ENCODE measurements at regions not wholly inside any gene's neighbourhood (a gene's known extent, or its start where the extent isn't known, plus 50 kb on each side); places are given as distances from the start of the nearest gene placed in this dataset.

DNA sequence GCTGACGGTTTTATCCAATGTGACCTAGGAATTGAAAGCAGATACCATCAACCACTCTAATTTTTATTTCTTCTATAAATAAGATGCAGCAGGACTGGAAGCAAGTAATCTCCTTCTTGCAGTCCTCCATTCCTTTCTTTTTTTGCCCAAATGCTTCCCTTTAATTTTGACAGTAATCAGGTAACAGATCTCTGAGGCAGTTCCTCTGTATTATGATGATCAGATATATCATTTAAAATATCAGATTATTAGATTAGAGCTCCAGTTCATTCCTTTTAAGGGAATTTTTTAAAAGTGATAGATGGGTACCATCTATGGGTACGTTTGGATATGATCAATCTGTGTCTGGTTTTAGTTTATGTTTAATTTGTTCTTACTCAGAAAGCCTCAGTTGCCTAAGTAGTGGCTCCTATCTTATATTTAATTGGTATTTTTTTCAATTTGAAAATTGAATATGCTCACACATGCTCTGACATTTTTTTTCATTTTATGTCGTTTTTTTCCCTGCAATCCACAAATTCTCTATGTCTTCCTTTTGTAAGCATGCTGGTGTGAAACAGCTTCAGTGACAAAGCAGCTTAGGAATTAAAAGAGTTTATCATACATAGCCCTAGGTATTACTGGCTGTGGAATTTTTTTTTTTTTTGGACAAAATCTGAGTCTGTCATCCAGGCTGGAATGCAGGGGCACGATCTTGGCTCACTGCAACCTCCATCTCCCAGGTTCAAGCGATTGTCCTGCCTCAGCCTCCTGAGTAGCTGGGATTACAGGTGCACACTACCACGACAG is 73.7 kb upstream of the ANK2 start:
- TF ChIP-seq, protein P1, sequence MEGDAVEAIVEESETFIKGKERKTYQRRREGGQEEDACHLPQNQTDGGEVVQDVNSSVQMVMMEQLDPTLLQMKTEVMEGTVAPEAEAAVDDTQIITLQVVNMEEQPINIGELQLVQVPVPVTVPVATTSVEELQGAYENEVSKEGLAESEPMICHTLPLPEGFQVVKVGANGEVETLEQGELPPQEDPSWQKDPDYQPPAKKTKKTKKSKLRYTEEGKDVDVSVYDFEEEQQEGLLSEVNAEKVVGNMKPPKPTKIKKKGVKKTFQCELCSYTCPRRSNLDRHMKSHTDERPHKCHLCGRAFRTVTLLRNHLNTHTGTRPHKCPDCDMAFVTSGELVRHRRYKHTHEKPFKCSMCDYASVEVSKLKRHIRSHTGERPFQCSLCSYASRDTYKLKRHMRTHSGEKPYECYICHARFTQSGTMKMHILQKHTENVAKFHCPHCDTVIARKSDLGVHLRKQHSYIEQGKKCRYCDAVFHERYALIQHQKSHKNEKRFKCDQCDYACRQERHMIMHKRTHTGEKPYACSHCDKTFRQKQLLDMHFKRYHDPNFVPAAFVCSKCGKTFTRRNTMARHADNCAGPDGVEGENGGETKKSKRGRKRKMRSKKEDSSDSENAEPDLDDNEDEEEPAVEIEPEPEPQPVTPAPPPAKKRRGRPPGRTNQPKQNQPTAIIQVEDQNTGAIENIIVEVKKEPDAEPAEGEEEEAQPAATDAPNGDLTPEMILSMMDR (IDR thresholded peaks at IDR 0.05; ENCODE audit: low read depth, low read length): no peak
- TF ChIP-seq, protein P2, sequence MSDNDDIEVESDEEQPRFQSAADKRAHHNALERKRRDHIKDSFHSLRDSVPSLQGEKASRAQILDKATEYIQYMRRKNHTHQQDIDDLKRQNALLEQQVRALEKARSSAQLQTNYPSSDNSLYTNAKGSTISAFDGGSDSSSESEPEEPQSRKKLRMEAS (IDR thresholded peaks at IDR 0.05; ENCODE audit: low read depth, low read length): no peak
- TF ChIP-seq MYC (IDR thresholded peaks at IDR 0.05; ENCODE audit: low read depth, low read length) (no peak), POLR2A (IDR thresholded peaks at IDR 0.05; ENCODE audit: extremely low read depth, insufficient read length) (no peak)
- no peak for DNase-seq (ENCODE audit: low read depth)
- H3K4me3 ChIP-seq (ENCODE audit: low read depth, low read length): no peak overlapping the region

DNA sequence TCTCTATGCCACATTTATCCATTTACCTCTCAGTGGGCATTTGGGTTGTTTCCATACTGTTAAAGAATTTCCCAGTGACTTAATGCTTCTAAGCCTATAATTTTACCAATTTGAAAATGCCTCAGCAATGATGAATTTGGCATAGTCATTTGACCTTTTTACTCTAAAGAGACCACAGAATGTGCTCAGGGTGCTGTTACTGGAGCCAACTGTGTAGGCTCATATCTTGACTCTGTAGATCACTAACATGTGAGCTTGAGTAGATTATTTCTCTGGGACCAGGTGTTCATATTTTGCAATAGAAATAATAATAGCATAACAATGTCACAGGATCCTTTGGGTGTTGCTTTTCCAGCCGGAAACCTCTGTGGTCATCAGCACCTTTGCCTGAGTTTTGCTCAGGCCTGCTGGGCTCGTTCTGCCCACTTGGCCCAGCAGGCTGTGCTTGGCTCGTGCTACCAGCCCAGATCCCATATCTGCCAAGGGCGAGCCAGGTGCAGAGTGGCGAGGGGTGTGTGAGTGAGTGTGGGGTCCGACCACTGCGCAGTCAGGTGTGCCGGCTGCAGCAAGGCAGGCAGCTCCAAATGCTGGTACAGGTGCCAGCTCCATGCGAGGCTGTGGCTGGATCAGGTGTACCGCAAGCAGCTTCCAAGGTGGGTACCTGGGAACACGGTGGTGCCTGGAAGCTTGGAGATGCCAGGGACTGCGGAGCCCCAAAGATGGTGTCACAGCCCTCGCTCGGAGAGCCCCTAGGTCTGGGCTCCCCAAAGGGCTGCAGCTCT is 70.6 kb upstream of the ANK2 start:
- TF ChIP-seq, protein P1 (IDR thresholded peaks at IDR 0.05; ENCODE audit: low read depth, low read length): no peak
- TF ChIP-seq MYC (IDR thresholded peaks at IDR 0.05; ENCODE audit: low read depth, low read length) (no peak), POLR2A (IDR thresholded peaks at IDR 0.05; ENCODE audit: extremely low read depth, insufficient read length) (no peak)
- TF ChIP-seq, protein P2 (IDR thresholded peaks at IDR 0.05; ENCODE audit: low read depth, low read length): no peak
- no peak overlapping the region for H3K4me3 ChIP-seq (ENCODE audit: low read depth, low read length)
- no peak for DNase-seq (ENCODE audit: low read depth)

DNA sequence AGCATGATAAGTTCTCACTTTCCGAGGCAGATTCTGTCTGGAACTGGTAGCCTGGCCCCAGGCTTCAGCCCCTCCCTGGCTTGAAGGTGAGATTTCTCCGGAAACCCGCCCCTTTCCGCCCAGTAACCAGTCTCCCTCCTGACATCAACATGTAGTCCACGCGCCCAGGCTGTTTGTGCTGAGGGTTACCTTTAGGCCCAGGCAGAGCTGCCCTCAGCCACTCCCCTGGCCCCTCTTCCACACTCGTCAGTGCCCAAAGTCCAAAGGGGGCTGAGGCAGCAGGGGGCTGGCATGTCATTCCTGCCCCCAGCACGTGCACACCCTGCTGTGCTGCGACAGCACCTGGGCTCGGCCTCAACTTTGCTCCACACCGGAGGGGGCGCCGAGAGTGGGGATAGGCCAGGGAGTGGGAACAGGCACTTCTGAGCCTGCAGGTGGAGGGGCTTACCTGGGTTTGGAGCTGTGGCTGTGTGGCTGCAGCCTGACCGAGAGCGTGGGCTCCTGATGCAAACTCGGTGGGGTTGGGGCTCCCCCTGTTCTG is 69.5 kb upstream of the ANK2 start:
- no peak overlapping the region for H3K4me3 ChIP-seq (ENCODE audit: low read depth, low read length)
- DNase-seq (ENCODE audit: low read depth): no peak
- TF ChIP-seq, protein P1 (IDR thresholded peaks at IDR 0.05; ENCODE audit: low read depth, low read length): no peak
- no peak for TF ChIP-seq POLR2A (IDR thresholded peaks at IDR 0.05; ENCODE audit: extremely low read depth, insufficient read length)
- TF ChIP-seq MYC (IDR thresholded peaks at IDR 0.05; ENCODE audit: low read depth, low read length): no peak
- TF ChIP-seq, protein P2 (IDR thresholded peaks at IDR 0.05; ENCODE audit: low read depth, low read length): no peak

DNA sequence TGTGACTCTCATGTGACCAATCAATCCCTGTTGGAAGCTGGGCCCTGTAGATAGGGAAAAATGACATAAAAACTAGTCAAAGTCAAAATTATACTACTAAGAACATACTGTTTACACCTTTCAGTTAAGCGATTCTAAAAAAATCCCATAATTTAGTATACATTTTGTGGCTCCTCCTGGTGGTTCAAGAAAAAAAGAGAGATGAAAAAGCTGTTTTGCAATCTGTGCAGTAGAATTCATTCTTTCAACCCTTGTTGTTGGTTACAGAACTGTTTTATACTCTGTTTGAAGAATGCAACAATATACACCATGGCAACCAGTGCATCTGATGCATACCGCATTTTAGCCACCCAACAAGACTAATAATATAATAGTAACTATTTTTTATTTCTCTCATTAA is 66.8 kb upstream of the ANK2 start:
- H3K4me3 ChIP-seq (ENCODE audit: low read depth, low read length): no peak overlapping the region
- no peak for DNase-seq (ENCODE audit: low read depth)
- TF ChIP-seq POLR2A (IDR thresholded peaks at IDR 0.05; ENCODE audit: extremely low read depth, insufficient read length): no peak
- TF ChIP-seq, protein P2 (IDR thresholded peaks at IDR 0.05; ENCODE audit: low read depth, low read length): no peak
- TF ChIP-seq, protein P1 (IDR thresholded peaks at IDR 0.05; ENCODE audit: low read depth, low read length): no peak
- TF ChIP-seq MYC (IDR thresholded peaks at IDR 0.05; ENCODE audit: low read depth, low read length): no peak

DNA sequence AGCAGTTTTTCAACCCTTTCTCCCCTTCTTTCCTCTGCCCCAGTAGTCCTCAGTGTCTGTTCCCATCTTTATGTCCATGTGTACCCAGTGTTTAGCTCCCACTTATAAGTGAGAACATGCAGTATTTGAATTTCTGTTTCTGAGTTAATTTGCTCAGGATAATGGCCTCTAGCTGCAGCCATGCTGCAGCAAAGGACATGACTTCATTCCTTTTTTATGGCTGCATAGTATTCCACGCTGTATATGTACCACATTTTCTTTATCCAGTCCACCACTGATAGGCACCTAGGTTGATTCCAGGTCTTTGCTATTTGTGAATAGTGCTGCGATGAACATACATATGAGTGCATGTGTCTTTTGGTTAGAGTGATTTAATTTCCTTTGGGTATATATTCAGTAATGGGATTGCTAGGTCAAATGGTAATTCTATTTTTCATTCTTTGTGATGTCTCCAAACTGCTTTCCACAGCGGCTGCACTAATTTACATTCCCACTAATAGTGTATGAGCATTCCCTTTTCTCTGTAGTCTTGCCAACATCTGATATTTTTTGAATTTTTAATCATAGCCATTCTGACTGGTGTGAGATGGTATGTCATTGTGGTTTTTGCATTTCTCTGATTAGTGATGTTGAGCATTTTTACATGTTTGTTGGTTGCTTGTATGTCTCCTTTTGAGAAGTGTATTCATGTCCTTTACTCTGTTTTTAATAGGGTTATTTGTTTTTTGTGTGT is 54.6 kb upstream of the ANK2 start:
- no peak for DNase-seq (ENCODE audit: low read depth)
- TF ChIP-seq MYC (IDR thresholded peaks at IDR 0.05; ENCODE audit: low read depth, low read length) (no peak), POLR2A (IDR thresholded peaks at IDR 0.05; ENCODE audit: extremely low read depth, insufficient read length) (no peak)
- TF ChIP-seq, protein P1 (IDR thresholded peaks at IDR 0.05; ENCODE audit: low read depth, low read length): no peak
- TF ChIP-seq, protein P2 (IDR thresholded peaks at IDR 0.05; ENCODE audit: low read depth, low read length): no peak
- H3K4me3 ChIP-seq (ENCODE audit: low read depth, low read length): no peak overlapping the region

All from NB4 (cell line).